Renal cortex interstitium (tissue), 11 donors: ENCODE measurements at regions not wholly inside any gene's neighbourhood (a gene's known extent, or its start where the extent isn't known, plus 50 kb on each side); places are given as distances from the start of the nearest gene placed in this dataset.

ENCODE experiments used
- DNase-seq, 11 donors: peaks; one replicate each; pipeline ENCODE4 v3.0.0-alpha.2; 2013; ENCODE audit warnings: low read depth in 9 of 11, low spot score in 4 of 11; ENCODE audit errors: extremely low read depth in 1 of 11

GRCh38 chr22:27631641-27632040 lies 169.9 kb downstream of the MN1 start:
- no peak for DNase-seq

- peak in 3 of 11 donors; percentile 40 to 53 (median 50) for DNase-seq
Measured at GRCh38 chr22:27632451-27633295, 168.9 kb downstream of the MN1 start.

DNA sequence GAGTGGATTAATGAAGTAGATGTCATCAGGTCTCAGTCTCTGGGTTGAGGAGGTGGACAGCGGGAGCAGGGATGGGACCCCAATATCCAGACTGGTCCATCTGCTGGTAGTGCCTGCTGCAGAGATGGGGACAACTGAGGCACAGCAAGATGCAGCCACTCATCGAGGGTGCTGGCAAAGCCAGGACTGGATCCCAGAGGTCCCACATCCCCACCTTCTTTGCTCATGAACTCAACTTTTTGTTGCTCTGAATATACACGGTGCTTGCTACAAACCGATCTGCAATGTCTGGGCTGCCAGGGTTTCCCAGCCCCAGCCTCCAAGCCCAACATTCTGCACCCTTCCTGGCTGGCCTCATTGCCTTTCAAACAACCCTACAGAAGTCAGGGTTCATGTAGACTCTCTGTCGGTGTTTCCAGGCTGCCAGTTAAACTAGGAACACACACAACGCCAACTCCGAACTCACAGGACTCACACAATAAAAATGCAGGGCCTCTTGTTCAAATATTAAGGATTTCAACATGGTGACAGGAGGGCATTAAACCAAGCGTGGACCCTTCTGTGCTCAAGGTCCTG lies 168.2 kb downstream of the MN1 start:
- DNase-seq: no peak

DNA sequence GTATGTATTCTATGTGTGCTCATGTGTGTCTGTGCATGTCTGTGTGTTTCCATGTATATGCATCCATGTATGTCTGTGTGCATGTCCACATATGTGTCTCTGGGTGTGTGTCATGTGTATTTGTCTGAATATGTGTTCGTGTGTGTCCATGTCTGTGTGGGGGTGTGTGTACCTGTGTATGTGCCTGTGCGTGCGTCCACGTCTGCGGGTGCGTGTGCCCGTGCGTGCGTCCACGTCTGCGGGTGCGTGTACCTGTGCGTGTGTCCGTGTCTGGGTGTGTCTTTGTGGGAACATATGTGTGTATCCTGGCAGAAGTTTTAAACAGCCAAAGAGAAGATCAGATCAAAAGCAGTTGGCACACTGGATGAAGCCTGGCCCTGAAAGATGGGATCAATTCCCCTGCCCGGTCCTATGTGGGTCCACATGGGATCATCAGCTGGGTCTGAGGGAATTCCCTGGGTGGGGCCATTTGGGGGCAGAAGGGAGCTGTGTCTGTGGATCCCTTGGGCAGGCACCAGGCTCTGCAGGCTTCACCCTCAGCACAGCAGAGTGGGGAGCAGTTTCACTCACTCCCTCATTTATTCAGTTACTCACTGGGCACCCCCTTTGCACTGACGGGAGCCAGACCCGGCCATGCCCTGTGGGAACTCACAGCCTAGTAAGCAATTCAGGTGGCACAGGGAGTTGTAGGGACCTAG lies 167.4 kb downstream of the MN1 start:
- no peak for DNase-seq

GRCh38 chr22:27635435-27635834 lies 166.1 kb downstream of the MN1 start:
- no peak for DNase-seq

- DNase-seq: no peak
Measured at GRCh38 chr22:27635852-27636251, 165.7 kb downstream of the MN1 start.

- DNase-seq: no peak
Measured at GRCh38 chr22:27636716-27637508, 164.6 kb downstream of the MN1 start.

DNA sequence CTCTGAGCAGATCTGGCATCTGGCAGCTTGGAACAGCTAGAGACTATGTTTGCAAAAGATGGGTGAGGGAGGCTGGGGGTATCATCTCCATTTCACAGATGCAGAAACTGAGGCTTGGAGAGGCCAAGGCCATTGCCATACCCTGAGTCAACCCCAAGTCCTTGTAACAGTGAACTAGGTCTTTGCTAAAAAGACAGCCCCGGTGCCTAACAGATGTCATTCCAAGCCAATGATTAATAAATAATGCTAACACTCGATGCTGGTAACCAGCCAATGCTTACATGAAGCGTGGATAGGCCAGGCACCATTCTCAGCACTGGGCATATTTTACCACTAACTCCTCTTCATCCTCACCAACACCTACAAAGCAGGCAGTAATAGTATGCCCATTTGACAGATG lies 164.0 kb downstream of the MN1 start:
- no peak for DNase-seq

DNA sequence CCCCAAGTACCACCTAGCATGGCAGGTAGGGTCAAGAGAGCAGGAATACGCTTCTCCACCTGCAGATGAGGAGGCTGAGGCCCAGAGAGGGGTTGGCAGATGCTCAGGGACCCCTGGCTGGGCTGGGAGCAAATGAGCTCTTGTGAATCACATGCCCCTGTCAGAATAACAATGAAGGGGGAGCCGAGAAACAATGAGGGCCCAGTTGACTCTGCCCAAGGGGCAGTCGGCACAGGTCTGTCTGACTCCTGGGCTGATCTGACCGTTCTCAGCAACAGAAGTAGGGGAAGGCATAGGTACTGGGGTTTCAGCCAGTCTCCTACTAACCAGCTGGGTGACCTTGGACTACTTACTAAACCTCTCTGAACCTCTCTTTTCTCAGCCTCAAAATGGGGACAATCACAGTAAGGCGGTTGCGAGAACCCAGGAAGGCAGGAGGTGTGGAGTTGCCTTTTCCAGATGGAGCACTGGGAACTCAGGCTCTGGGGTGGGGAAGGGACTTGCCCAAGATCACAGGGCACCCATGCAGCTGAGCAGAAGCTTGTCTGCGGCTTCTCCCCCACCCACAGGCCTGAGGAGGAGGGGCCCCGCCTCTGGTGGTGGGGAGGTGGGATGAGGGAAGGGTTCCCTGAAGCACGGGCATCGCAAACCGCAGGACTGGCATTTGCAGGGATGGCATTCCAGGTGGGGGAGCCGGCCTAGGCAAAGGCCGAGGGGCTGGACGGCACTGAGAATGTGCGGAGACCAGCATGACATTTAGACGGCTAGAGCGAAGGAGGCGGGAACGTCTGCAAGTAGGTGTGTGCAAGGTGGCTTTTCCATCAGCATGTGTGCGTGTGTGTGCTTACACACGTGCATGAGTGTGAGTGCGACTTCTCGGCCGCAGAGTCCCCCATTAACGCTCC lies 163.0 kb downstream of the MN1 start:
- DNase-seq: no peak

DNA sequence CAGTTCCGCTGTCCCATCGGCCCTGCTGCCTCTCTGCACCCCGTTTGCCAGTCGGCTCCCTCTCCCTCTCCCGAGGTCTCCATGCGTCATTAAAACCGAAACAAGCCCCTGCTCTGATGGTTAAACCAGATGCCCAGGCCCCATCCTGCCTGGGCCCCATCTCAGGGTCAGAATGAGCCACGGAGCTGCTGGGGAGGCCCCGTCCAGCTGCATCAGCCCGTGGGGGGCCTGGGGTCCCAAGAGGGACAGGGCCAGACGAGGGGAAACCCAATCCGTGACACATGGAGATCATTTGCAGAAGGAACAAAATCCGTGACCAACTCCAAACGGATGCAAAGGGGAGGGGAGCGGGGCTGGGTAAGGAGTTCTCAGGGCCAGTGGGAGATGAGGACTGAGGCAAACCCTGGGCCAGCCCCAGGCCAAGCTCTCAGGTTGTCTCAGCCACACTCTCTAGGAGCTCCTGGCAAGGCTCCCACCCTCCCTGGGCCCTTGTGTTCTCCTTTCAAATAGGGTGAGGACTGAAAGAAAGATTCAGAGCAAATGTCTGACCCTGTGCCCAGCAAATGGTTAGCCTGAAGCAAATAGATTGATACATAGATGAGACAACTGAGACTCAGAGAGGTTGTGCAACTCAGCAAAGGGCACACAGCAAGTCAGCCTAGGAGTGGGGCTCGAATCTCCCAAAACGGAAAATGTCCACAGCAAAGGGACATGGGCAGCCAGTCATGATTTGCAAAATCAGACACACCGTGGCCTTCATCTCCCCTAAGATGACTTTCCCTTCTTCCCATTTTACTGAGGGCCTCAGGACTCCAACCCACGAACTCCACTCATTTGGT lies 162.1 kb downstream of the MN1 start:
- peak in 4 of 11 donors; percentile 22 to 55 (median 33) for DNase-seq

DNA sequence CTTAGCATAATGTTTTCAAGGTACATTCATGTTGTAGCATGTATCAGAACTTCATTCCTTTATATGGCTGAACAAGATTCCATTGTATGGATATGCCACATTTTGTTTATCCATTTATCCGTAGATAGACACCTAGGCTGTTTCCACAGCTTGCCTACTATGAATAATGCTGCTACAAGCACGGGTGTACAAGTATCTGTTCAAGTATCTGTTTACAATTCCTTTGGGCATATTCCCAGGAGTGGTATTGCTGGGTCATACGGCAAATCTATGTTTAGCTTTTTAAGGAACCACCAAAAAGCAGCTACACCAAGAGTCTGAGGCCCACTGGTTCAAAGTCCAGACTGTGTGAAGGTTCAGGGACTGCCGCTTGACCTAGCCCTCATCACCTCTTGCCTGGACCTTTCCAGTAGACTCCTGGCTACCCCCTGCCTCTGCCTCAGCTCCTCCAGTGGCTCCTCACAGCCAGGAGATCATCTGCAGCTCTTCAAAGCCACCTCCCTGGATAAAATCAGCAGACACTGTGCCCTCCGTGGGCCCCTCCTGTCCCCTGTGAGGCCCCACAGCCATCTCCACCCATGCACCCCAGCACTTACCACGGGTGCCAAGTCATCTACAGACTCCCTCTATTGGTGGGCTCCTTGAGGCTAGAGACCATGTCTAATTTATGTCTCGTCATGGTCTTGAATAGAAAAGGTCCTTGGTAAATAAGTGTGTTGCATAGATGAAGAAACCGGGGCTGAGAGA lies 160.3 kb downstream of the MN1 start:
- no peak for DNase-seq

GRCh38 chr22:27642104-27642800 lies 159.3 kb downstream of the MN1 start:
- DNase-seq: peak in 1 of 11 donors; percentile 3

DNA sequence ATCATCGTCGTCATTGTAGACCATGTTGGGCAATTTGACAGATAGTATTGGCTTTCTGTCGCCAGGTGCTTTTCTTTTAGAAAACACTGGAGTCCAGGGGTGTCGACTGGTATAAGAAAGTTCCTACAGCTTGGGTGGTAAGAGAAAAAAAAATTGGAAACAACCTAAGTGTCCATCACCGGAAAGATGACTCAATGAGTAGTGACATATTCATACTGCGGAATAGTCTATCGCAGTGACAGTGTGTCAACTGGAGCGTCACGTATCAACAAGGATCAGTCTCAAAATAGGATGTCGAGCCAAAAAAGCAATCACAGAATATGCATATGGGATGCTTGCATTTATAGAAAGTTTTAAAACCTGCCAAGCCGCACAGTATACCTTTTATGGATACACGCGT lies 157.6 kb downstream of the MN1 start:
- DNase-seq: no peak

DNA sequence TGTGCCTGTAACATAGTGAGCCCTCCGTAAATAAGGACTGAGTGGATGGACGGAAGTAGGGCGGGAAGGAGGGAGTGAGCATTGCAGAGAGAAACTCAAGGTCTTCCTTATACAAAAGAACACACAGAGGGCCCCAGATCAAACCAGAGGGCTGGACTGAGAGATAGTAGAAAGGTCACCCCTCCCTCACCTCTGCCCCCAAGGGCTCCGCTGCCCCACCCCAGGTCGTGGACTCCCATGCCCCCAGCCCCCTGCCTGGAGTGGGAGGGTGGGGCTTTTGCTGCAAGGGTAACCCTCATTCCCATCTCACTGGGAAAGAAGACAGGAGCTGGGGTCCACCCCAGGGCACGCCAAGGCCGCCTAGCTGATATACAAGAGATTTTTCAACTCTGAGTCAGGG lies 157.0 kb downstream of the MN1 start:
- no peak for DNase-seq

DNA sequence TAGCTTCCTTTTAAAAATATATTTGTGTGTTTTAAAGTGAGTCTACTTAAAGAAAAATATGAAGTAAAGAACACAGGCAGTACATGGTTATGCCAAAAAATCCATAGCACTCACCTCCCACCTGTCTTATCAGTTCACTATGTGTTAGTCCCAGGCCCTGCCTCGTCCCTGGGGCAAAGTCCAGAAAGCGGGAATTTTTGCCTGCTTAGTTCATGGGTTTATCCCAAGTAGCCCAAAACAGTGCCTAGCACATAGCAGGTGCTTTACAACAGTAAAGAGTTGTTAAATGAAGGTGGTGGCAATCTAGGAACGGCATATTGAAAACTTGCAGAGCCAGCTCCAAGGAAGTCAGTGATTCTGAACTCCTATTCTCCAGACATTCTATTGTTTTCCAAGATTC lies 154.0 kb downstream of the MN1 start:
- no peak for DNase-seq

- DNase-seq: no peak
Measured at GRCh38 chr22:27648074-27648473, 153.5 kb downstream of the MN1 start.
